ENCODE measurements at regions not wholly inside any gene's neighbourhood (a gene's known extent, or its start where the extent isn't known, plus 50 kb on each side); places are given as distances from the start of the nearest gene placed in this dataset.

GRCh38 chr1:234718496-234719453 lies 108.8 kb upstream of the IRF2BP2 start:
- no peak for DNase-seq (ENCODE audit: low read depth)

DNA sequence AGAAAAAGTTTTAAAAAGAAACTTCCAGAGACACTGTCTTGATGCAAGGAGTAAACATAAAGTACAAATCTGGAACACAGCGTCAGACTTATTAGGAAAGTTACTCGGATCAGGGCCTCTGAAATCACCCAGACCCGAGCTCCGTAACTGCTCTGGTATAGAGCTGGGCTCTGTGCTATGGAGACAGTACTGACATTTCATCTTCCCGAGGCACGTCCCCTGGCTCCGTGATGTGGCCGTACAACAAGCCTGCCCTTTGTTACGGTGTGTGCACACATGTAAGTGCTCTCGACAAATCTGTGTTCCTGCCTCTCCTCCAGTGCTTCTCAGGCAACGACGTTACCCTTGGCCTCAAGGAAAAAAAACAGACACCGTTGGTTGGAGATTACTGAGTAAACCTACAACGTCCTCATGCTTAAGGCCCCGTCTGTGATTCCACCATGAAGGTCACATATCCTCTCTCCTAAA lies 107.0 kb upstream of the IRF2BP2 start:
- DNase-seq (ENCODE audit: low read depth), result no peak

DNA sequence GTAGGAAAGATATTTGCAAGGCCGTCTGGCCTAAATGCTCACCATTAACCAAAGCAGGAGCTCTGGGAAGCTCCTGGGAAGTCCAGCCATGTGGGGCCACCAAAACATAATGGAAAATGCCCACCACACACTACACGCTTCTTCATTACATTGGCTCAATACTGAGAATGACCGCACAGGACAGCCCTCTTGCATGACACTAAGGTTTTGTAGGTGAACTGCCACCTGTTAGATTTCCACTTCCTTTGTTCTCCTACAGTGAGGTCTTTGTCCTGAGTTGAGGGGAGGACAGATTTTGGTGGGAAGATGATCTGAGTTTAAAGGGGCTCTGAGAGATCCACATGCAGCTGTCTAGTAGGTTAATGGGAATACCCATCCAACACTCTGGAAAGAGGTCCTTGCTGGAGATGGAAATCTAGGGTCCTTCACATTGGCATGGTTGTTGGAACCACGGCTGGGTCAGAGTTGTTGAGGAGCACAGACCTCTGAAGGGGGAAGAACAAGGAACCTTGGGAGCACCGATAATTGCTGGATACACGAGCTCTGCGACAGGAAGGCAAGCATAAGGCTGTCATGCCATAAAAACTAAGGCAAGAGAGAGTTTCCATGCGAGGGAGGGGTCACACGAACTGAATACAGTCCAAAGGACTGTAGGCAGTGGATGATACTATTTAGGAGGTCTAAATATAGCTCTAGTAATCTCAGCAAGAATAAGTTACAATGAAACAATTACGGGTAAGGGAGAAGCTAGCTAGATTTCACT lies 105.5 kb upstream of the IRF2BP2 start:
- DNase-seq (ENCODE audit: low read depth), result no peak

DNA sequence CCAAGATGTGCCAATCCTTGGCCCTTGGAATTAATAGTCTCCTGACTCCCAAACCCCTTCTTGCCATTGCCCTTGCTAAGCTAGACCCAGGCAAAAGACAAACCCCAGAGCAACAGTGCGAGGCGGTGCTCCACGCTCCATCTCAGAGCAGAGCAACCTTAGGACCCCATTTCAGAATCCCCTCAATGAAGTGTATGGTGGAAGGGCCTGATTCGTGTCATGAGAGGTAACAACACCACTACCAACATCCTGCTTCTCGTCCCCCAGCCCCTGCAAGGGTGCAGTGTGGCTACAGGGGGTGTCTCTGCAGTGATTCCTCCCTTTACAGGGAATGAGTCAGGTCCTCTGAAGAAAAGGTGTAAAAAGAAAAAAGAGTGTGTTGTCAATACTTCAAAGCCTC lies 103.9 kb upstream of the IRF2BP2 start:
- no peak for DNase-seq (ENCODE audit: low read depth)

DNA sequence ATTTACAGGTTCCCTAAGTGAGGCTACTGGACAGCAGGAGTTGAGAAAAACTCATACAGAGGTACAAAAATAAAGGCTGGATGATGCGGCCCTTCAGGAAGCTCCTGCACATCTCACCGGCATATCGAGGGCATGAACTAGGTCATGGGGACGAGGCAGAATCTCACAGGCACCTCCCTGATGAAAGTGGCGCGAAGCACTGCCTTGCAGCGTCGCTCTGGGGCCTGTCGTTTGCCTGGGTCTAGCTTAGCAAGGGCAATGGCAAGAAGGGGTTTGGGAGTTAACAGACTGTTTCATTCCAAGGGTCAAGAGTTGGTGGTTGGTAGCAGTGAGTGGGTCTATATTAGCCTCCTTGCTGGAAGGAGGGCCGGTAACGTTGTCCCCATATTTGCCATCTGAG lies 103.5 kb upstream of the IRF2BP2 start:
- no peak for DNase-seq (ENCODE audit: low read depth)

- DNase-seq (ENCODE audit: low read depth), result no peak
Measured at GRCh38 chr1:234712891-234713305, 102.9 kb upstream of the IRF2BP2 start.

GRCh38 chr1:234710936-234711724 lies 101.2 kb upstream of the IRF2BP2 start:
- DNase-seq (ENCODE audit: low read depth), result no peak

DNA sequence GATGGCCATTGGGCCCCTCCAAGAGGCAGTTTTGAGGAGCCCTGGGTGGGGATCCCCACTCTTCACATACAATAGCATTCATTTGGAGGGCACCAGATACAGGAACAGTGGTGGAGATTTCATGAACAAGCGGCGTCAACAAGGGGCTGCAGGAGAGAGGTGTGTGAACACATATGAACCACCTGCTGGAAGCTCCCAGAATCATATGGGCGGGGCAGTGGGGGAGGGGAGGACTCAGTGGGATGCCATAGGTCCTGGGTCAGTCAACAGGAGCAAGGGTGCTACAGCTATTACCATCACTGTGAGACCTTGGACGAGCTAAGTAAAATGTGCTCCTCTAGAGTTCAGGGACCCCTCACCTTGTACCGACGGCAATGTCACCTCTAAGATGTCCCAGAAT lies 100.4 kb upstream of the IRF2BP2 start:
- DNase-seq (ENCODE audit: low read depth), result no peak

GRCh38 chr1:234709473-234710228 lies 99.7 kb upstream of the IRF2BP2 start:
- DNase-seq (ENCODE audit: low read depth), result no peak

DNA sequence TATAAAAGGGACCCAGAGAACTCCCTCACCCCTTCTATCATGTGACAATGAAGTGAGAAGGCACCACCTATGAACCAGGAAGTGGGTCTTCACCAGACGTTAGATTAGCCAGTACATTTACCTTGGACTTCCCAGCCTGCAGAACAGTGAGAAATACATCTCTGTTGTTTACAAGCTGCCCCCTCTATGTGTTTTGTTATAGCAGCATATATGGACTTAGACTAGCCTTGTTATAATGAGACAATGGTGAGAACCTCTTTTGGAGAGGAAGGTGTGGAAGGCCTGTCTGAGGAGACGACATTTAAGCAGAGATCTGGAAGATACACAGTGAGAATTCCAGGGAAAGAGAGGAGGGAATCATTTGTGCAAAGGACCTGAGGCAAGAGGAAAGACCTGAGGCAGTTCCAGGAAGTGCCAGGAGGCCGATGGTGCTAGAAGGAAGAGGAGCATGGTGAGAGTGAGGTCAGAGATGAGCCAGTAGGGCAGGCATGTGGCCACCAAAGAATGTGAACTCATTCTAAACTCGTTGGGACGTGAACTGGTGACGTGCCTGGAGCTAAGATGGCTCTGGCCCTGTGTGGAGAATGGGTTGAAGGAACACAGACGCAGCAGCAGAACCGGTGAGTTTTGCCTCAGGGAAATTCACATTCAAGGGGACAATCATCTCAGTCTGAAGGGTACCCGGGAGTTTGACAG lies 98.9 kb upstream of the IRF2BP2 start:
- no peak for DNase-seq (ENCODE audit: low read depth)

- no peak for DNase-seq (ENCODE audit: low read depth)
Measured at GRCh38 chr1:234707641-234708040, 97.7 kb upstream of the IRF2BP2 start.

DNA sequence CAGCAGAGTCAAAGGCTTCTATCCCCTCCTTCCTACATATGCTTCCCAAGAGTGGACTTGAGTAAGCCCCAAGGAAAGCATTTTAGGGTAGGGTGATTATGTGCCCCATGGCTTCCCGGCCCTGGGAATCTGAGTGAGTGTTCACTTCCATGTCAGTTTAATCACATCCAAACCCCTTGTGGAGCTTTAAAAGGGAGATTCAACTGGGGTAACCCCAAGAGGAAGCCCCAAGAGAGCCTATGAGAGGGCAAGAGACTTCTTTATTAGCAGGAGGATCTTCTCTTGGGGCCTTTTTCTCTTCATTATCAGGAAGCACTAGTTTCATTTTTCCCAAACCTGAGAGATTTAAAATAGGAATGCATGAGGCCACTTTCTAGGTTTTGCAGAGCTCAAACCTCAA lies 97.0 kb upstream of the IRF2BP2 start:
- DNase-seq (ENCODE audit: low read depth), result no peak

DNA sequence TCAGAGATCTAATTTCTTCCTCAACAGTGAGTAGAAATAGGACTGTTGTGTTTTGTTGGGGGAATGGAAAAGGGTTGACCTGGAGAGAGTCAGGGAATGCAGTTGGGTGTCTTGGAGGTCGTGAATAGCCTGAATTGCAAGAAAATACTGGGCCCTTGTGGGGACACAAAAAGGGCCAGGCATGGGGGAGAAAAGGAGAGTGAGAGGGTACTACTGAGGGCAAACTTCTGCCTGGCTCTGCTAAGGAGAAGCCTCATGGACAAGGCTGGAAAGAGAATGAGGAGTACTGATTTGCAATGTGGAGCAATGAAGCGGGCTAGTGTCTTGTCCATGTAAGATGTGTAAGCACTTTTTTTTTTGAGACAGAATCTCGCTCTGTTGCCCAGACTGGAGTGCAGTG lies 96.2 kb upstream of the IRF2BP2 start:
- no peak for DNase-seq (ENCODE audit: low read depth)

- no peak for DNase-seq (ENCODE audit: low read depth)
Measured at GRCh38 chr1:234705615-234706014, 95.6 kb upstream of the IRF2BP2 start.

DNA sequence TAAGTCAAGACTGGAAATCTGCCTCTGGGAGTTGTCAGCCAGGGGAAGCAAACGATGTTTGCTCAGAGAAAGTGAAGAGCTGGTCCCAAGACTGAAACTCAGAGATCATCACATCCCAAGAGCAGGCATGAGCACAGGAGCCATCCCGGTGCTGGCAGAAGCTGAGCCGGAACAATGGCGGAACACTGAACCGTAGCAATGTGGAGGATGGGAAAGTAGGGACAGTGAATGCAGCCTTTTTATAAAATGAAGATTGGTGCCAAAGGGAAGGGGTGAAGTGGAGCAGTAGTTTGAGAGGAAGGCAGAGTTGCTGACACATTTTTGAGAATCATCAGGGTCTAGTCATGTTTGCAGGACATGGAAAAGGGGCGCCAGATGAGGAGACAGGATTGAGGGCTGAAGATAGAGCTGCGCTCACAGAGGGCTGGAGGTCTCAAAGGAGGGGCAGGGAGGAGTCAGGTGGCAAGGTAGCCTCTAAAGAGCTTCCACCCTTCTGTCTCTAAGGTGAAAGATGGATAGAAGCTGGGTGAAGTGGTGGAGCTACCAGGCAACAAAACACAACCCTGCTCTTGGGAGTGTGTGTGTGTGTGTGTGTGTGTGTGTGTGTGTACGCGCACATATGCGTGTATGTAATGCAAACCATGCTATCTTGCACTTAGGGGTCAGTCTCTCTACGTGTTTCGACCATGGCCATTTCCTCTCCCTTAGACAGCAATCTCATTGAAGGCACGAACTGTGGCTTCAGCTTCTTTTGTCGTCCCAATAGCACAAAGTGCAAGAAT lies 94.3 kb upstream of the IRF2BP2 start:
- no peak for DNase-seq (ENCODE audit: low read depth)

DNA sequence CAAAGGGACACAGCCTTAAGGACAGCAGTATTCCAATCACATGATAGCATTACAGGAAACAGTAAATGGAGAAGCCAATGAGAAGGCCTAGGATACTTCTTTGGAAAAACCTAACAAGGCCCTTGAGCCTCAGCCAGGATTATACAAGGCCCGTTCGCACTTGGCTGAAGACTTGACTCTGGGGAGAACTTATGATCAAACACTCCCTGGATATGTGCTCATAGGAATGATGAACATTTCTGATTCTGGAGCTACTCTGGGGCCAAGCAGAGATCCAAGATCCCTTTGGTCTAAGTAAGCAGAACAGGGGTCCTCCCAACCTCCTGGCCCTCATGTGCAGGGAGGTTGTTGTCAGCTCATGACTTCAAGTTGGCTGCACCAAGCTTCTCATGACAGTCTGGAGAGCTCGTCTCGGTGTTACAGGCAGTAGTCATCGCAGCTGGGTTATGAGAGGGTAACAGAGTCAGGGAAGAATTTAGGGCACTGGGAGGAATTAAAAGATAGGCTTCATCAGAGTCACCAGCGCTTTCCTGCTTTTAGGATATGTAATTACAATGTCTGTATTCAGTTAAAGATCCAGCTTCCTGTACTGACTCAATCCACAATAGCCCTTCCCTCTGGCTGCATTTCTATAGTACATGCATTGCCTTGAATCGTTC lies 92.5 kb upstream of the IRF2BP2 start:
- DNase-seq (ENCODE audit: low read depth), result no peak

DNA sequence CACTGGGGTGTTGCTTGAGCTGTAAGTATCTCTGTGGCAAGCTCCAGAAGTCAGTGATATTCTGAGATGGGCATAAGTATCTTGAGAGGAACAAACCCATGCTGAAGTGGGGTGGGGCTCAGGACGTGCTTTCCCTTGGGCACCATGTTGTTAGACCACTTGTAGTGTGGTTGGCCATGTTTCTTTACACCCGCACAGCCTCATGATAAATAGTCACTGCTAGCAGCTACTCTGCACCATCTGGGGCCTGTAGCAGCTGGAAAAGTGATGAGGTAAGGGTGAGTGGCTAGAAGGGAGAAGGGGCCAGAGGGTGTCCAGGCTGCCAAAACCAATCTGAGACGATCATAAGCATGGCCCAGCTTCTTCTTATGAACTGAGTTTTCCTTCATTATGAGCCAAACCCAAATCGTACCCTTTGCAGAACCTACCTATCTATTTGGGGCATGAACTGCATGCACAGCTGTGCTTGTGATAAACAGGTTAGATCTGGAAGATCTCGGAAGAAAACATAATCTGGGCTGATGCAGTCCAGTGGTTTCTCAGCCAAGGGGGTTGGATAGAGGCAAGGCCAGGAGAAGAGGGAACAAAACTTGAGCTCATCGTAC lies 91.9 kb upstream of the IRF2BP2 start:
- no peak for DNase-seq (ENCODE audit: low read depth)

DNA sequence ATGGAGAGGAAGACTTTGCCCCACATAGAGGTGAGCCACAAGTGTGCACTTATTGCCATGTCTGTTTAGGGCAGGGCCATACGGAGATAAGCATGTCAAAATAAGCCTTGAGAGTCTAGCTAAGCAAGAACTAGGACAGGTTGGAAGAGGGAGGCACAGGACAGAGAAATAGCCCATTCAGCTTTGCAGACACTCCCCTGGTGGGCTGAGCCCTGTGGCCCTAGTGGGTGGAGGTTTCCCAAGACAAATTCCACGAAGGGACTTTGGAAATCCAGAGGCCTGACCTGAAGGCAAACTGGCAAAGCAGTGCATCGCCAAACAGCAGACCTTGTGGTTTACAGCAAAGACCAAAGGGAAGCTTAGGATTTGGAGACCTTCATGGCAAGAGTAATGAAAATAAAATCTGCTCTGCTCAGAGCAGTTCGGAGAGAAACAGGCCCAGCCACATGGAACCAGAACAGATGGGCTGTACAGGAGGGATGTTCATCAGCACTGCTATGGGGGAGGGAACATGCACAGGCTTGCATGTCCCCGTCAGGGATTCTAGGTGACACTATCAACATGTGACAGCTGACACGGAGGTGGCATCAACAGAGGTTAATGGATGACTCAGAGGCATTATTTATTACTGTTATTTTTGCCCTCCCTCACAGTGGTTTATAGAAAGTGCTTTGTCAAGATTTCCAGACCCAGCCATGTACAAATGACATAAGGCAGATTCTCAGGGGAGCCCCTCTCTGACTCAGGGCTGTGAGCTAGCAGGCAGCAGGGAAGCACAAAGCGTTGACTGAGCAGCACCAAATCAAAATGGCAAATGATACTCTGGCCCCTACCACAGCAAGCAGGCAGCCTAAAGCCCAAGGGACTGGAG lies 90.1 kb upstream of the IRF2BP2 start:
- DNase-seq (ENCODE audit: low read depth), result no peak
